ENCODE measurements at regions not wholly inside any gene's neighbourhood (a gene's known extent, or its start where the extent isn't known, plus 50 kb on each side); places are given as distances from the start of the nearest gene placed in this dataset.
A peak's percentile ranks its signal among the peaks of the same experiment; 100 is the strongest.

GRCh38 chr6:44559486-44560270, 172.2 kb downstream of the CDC5L start:
- intact Hi-C loops (cut with DNase I): no loop called here
- TF ChIP-seq CTCF (IDR thresholded peaks at IDR 0.05): no peak
- no peak for DNase-seq
- Histone ChIP-seq H3K27me3 (peaks cover 7 to 42% of the 10 kb centered on the region in 2 donors), H3K36me3 (no peaks in the 10 kb centered on the region), H3K4me3 (no peak overlapping the region), H3K9me3 (no peaks in the 10 kb centered on the region), H3K27ac (no peak overlapping the region), H3K4me1 (peaks cover 0 to 10% of the 10 kb centered on the region in 2 donors)
- no peak for ATAC-seq

- DNase-seq (no peak), ATAC-seq (no peak)
- no peaks in the 10 kb centered on the region for H3K36me3 ChIP-seq
- H3K9me3 ChIP-seq: no peaks in the 10 kb centered on the region
- no peak overlapping the region for H3K27ac ChIP-seq
- H3K27me3 ChIP-seq: peaks cover 7 to 42% of the 10 kb centered on the region in 2 donors
- TF ChIP-seq CTCF (IDR thresholded peaks at IDR 0.05): no peak
- no peak overlapping the region for H3K4me3 ChIP-seq
- intact Hi-C loops (cut with DNase I): no loop called here
- peaks cover 0 to 10% of the 10 kb centered on the region in 2 donors for H3K4me1 ChIP-seq
Observed at GRCh38 chr6:44560458-44561059, 173.1 kb downstream of the CDC5L start.

- no peak for ATAC-seq
- peaks cover 0 to 10% of the 10 kb centered on the region in 2 donors for H3K4me1 ChIP-seq
- no peaks in the 10 kb centered on the region for H3K36me3 ChIP-seq
- H3K27ac ChIP-seq: no peak overlapping the region
- H3K9me3 ChIP-seq: no peaks in the 10 kb centered on the region
- no peak for TF ChIP-seq CTCF (IDR thresholded peaks at IDR 0.05)
- peak in 1 of 4 donors; percentile 75 for DNase-seq
- H3K4me3 ChIP-seq: no peak overlapping the region
- intact Hi-C loops (cut with DNase I): no loop called here
- peaks cover 7 to 42% of the 10 kb centered on the region in 2 donors for H3K27me3 ChIP-seq
Observed at GRCh38 chr6:44561060-44561623, 173.6 kb downstream of the CDC5L start.

GRCh38 chr6:44561832-44562665, 174.5 kb downstream of the CDC5L start:
- peak; percentile 13 for ATAC-seq
- H3K9me3 ChIP-seq: no peaks in the 10 kb centered on the region
- peaks cover 7 to 42% of the 10 kb centered on the region in 2 donors for H3K27me3 ChIP-seq
- TF ChIP-seq CTCF (IDR thresholded peaks at IDR 0.05): no peak
- no peak overlapping the region for H3K27ac ChIP-seq
- intact Hi-C loops (cut with DNase I): no loop called here
- no peaks in the 10 kb centered on the region for H3K36me3 ChIP-seq
- H3K4me3 ChIP-seq: no peak overlapping the region
- DNase-seq: no peak
- peaks cover 0 to 10% of the 10 kb centered on the region in 2 donors for H3K4me1 ChIP-seq
